ENCODE measurements at regions not wholly inside any gene's neighbourhood (a gene's known extent, or its start where the extent isn't known, plus 50 kb on each side); places are given as distances from the start of the nearest gene placed in this dataset.
"Not testable (repeated sequence)": the region's sequence is repeated elsewhere in the genome, so short reads cannot be mapped to it uniquely, and the experiment has no call there.

GRCh38 chr13:50613356-50613831 is 230.1 kb downstream of the DLEU7 start:
- Mint-ChIP-seq H3K4me3 (no peak overlapping the region), H3K27me3 (ENCODE audit: low read depth) (peaks cover 2% of the 10 kb centered on the region), H3K27ac (no peak overlapping the region), H3K4me1 (ENCODE audit: low read depth) (peaks cover 5% of the 10 kb centered on the region), H3K9me3 (no peaks in the 10 kb centered on the region), H3K36me3 (ENCODE audit: low read depth) (no peaks in the 10 kb centered on the region)
- DNase-seq: no peak
- CTCF ChIA-PET: no interaction called here
- intact Hi-C loops (cut with micrococcal nuclease): no loop called here

DNA sequence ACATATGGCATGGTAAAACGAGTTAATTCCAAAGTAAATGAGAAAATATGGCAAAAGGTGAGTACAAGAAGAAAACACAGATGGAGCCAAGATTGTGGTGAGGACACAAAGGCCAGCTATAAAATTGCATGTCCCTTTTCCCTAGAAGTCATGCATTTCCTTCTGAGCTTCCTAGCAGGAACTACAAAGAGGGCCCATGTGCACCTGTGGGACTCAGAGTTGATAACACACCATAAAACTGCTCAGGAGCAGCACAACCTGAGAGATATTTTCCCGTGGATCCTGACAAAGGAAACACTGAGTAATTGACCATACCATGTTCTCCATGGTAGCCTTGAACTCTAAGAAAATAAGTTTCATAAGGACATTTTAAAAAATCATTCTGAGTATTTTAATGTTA is 228.3 kb downstream of the DLEU7 start:
- Mint-ChIP-seq H3K4me3 (no peak overlapping the region), H3K9me3 (no peaks in the 10 kb centered on the region), H3K36me3 (ENCODE audit: low read depth) (no peaks in the 10 kb centered on the region), H3K27ac (no peak overlapping the region), H3K27me3 (ENCODE audit: low read depth) (no peaks in the 10 kb centered on the region), H3K4me1 (ENCODE audit: low read depth) (peaks cover 5% of the 10 kb centered on the region)
- intact Hi-C loops (cut with micrococcal nuclease): no loop called here
- CTCF ChIA-PET: interaction anchor here (1.1 to 1.5 kb wide), 2 partner anchors 9 to 12 kb away, joined by 3 to 5 read pairs; no protein-coding TSS in a partner anchor
- no peak for DNase-seq

DNA sequence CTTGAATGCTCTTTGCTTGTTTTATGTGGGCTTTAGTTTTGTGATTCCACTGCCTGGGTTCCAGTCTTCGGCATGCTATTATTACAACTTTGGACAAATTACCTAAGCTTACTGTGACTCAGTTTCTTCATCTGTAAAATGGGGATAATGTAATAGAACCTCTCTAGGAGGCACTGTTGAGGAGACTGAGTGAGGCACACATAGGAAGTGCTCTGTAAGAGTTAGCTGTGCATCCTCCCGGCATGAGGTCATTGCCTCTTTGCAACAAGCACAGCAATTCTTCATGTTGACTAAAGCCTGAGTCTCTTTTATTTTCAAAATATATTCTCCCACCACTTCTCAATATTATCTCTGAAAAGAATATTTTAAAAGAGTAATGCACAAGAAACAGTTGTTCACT is 227.4 kb downstream of the DLEU7 start:
- DNase-seq: no peak
- Mint-ChIP-seq H3K27me3 (ENCODE audit: low read depth) (no peaks in the 10 kb centered on the region), H3K4me1 (ENCODE audit: low read depth) (peaks cover 3% of the 10 kb centered on the region), H3K4me3 (no peak overlapping the region), H3K36me3 (ENCODE audit: low read depth) (no peaks in the 10 kb centered on the region), H3K27ac (no peak overlapping the region), H3K9me3 (no peaks in the 10 kb centered on the region)
- CTCF ChIA-PET: interaction anchor here (1.1 to 1.5 kb wide), 2 partner anchors 10 to 11 kb away, joined by 3 to 5 read pairs; no protein-coding TSS in a partner anchor
- intact Hi-C loops (cut with micrococcal nuclease): no loop called here

DNA sequence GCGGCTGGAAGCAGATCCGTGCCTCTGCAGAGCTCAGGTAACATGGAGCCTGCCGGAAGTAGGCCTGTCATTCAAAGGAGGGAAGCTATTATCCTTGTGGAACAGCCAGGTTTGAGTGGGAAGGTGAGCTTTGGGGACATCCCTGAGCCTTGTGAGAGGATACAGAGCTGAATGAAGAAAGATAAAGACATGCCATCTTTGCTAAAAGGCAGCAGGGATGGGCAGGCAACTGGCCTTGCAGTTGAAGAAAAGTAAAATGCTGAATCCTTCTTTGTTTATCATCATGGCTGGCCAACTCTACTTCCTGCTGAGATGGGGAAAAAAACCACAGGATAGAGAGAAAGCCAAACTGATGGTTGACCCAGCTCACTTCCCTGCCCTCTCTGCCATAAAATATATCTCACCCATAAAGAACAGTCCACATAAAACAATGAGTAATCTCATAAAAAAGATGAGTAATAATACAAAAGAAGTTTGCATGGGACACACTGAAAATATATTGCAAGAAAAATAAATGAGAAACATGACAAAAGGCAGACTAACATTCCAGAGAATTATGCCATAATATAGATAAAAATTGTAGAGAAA is 226.3 kb downstream of the DLEU7 start:
- no peaks in the 10 kb centered on the region for H3K9me3 Mint-ChIP-seq
- no peaks in the 10 kb centered on the region for H3K36me3 Mint-ChIP-seq (ENCODE audit: low read depth)
- no peak overlapping the region for H3K4me3 Mint-ChIP-seq
- H3K4me1 Mint-ChIP-seq (ENCODE audit: low read depth): no peaks in the 10 kb centered on the region
- CTCF ChIA-PET: no interaction called here
- H3K27me3 Mint-ChIP-seq (ENCODE audit: low read depth): no peaks in the 10 kb centered on the region
- H3K27ac Mint-ChIP-seq: no peak overlapping the region
- DNase-seq: no peak
- intact Hi-C loops (cut with micrococcal nuclease): no loop called here

GRCh38 chr13:50618206-50618605 is 225.3 kb downstream of the DLEU7 start:
- H3K4me1 Mint-ChIP-seq (ENCODE audit: low read depth): no peaks in the 10 kb centered on the region
- H3K4me3 Mint-ChIP-seq: no peak overlapping the region
- no peaks in the 10 kb centered on the region for H3K27me3 Mint-ChIP-seq (ENCODE audit: low read depth)
- H3K9me3 Mint-ChIP-seq: no peaks in the 10 kb centered on the region
- no peak overlapping the region for H3K27ac Mint-ChIP-seq
- no peaks in the 10 kb centered on the region for H3K36me3 Mint-ChIP-seq (ENCODE audit: low read depth)
- no peak for DNase-seq
- intact Hi-C loops (cut with micrococcal nuclease): no loop called here
- CTCF ChIA-PET: no interaction called here

GRCh38 chr13:50626101-50626547 is 217.4 kb downstream of the DLEU7 start:
- Mint-ChIP-seq H3K4me1 (ENCODE audit: low read depth) (no peaks in the 10 kb centered on the region), H3K4me3 (no peak overlapping the region), H3K27me3 (ENCODE audit: low read depth) (peaks cover 2% of the 10 kb centered on the region), H3K27ac (no peak overlapping the region), H3K36me3 (ENCODE audit: low read depth) (no peaks in the 10 kb centered on the region), H3K9me3 (no peaks in the 10 kb centered on the region)
- DNase-seq: no peak
- intact Hi-C loops (cut with micrococcal nuclease): no loop called here
- CTCF ChIA-PET: interaction anchor here (1.6 kb wide), 1 partner anchor 10 kb away, joined by 3 read pairs; no protein-coding TSS in a partner anchor

- DNase-seq: no peak
- Mint-ChIP-seq H3K27me3 (ENCODE audit: low read depth) (peaks cover 2% of the 10 kb centered on the region), H3K27ac (no peak overlapping the region), H3K36me3 (ENCODE audit: low read depth) (no peaks in the 10 kb centered on the region), H3K9me3 (no peaks in the 10 kb centered on the region), H3K4me3 (no peak overlapping the region), H3K4me1 (ENCODE audit: low read depth) (no peaks in the 10 kb centered on the region)
- intact Hi-C loops (cut with micrococcal nuclease): no loop called here
- CTCF ChIA-PET: interaction anchor here (0.5 to 1.6 kb wide), 2 partner anchors 11 to 285 kb away, joined by 3 read pairs; no protein-coding TSS in a partner anchor
Observed at GRCh38 chr13:50627111-50627510, 216.4 kb downstream of the DLEU7 start.

- DNase-seq; H3K4me3 Mint-ChIP-seq; H3K36me3 Mint-ChIP-seq (ENCODE audit: low read depth); H3K4me1 Mint-ChIP-seq (ENCODE audit: low read depth); H3K27ac Mint-ChIP-seq; intact Hi-C loops (cut with micrococcal nuclease); H3K27me3 Mint-ChIP-seq (ENCODE audit: low read depth); H3K9me3 Mint-ChIP-seq; CTCF ChIA-PET: not testable (repeated sequence)
Observed at GRCh38 chr13:50628512-50628911, 215.0 kb downstream of the DLEU7 start.

DNA sequence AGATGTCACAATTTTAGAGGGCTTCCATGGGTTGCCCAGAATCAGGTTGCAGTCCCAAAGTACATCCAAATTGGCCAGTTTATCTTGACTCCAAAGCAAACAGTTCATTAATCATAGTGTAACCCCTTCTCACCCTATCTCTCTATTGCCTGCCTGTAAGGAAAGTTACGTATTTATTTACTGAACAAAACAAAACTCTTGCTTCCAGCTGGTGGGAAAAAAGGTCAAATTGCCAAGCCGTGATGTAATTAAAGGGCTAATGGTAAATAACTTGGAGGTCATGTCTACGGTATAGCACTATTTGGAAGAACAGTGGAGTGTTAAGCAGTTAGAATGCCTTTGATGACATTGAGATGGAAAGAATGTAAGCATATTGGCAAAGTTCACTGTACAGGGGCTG is 214.0 kb downstream of the DLEU7 start:
- H3K4me3 Mint-ChIP-seq: no peak overlapping the region
- DNase-seq: no peak
- H3K27me3 Mint-ChIP-seq (ENCODE audit: low read depth): peaks cover 2% of the 10 kb centered on the region
- H3K4me1 Mint-ChIP-seq (ENCODE audit: low read depth): no peaks in the 10 kb centered on the region
- CTCF ChIA-PET: interaction anchor here (1.0 kb wide), 1 partner anchor 178 kb away, joined by 3 read pairs; no protein-coding TSS in a partner anchor
- H3K27ac Mint-ChIP-seq: no peak overlapping the region
- intact Hi-C loops (cut with micrococcal nuclease): no loop called here
- H3K9me3 Mint-ChIP-seq: no peaks in the 10 kb centered on the region
- H3K36me3 Mint-ChIP-seq (ENCODE audit: low read depth): no peaks in the 10 kb centered on the region

- DNase-seq: no peak
- intact Hi-C loops (cut with micrococcal nuclease): no loop called here
- no peaks in the 10 kb centered on the region for H3K9me3 Mint-ChIP-seq
- H3K36me3 Mint-ChIP-seq (ENCODE audit: low read depth): no peaks in the 10 kb centered on the region
- H3K4me3 Mint-ChIP-seq: no peak overlapping the region
- H3K27ac Mint-ChIP-seq: no peak overlapping the region
- CTCF ChIA-PET: interaction anchor here (1.0 kb wide), 1 partner anchor 177 kb away, joined by 3 read pairs; no protein-coding TSS in a partner anchor
- H3K4me1 Mint-ChIP-seq (ENCODE audit: low read depth): no peaks in the 10 kb centered on the region
- H3K27me3 Mint-ChIP-seq (ENCODE audit: low read depth): no peaks in the 10 kb centered on the region
Observed at GRCh38 chr13:50629966-50630365, 213.5 kb downstream of the DLEU7 start.

- DNase-seq: no peak
- CTCF ChIA-PET: no interaction called here
- Mint-ChIP-seq H3K9me3 (no peaks in the 10 kb centered on the region), H3K36me3 (ENCODE audit: low read depth) (no peaks in the 10 kb centered on the region), H3K27ac (no peak overlapping the region), H3K27me3 (ENCODE audit: low read depth) (no peaks in the 10 kb centered on the region), H3K4me1 (ENCODE audit: low read depth) (no peaks in the 10 kb centered on the region), H3K4me3 (no peak overlapping the region)
- intact Hi-C loops (cut with micrococcal nuclease): no loop called here
Observed at GRCh38 chr13:50631041-50631440, 212.5 kb downstream of the DLEU7 start.

GRCh38 chr13:50634339-50634738 is 209.2 kb downstream of the DLEU7 start:
- CTCF ChIA-PET: no interaction called here
- no peak overlapping the region for H3K4me3 Mint-ChIP-seq
- H3K27ac Mint-ChIP-seq: no peak overlapping the region
- H3K36me3 Mint-ChIP-seq (ENCODE audit: low read depth): no peaks in the 10 kb centered on the region
- DNase-seq: no peak
- no peaks in the 10 kb centered on the region for H3K9me3 Mint-ChIP-seq
- H3K27me3 Mint-ChIP-seq (ENCODE audit: low read depth): no peaks in the 10 kb centered on the region
- intact Hi-C loops (cut with micrococcal nuclease): no loop called here
- no peaks in the 10 kb centered on the region for H3K4me1 Mint-ChIP-seq (ENCODE audit: low read depth)

DNA sequence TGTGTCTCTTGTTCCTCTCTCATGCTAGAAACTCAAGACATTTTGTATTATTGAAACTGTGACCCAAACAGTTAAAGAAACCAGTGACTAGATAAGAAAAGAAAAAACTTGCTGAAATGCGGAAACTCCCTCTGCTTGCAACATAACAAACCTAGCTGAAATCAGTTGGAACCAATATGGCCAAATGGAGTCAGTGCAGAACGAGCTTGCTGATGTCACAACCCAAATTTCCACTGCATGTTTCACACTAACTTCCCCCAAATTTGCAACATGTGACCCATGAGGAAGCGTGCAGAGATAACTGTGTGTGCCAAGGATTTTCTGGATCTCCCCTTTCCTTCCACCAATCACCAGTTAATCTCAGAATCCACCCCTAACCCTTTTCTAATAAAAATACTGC is 208.0 kb downstream of the DLEU7 start:
- H3K36me3 Mint-ChIP-seq (ENCODE audit: low read depth): no peaks in the 10 kb centered on the region
- H3K4me3 Mint-ChIP-seq: no peak overlapping the region
- H3K27ac Mint-ChIP-seq: no peak overlapping the region
- H3K4me1 Mint-ChIP-seq (ENCODE audit: low read depth): no peaks in the 10 kb centered on the region
- CTCF ChIA-PET: interaction anchor here (0.6 kb wide), 1 partner anchor 658 kb away, joined by 4 read pairs; no protein-coding TSS in a partner anchor
- intact Hi-C loops (cut with micrococcal nuclease): no loop called here
- H3K27me3 Mint-ChIP-seq (ENCODE audit: low read depth): no peaks in the 10 kb centered on the region
- H3K9me3 Mint-ChIP-seq: no peaks in the 10 kb centered on the region
- no peak for DNase-seq
